GM19397 (cell line): ENCODE measurements at regions not wholly inside any gene's neighbourhood (a gene's known extent, or its start where the extent isn't known, plus 50 kb on each side); places are given as distances from the start of the nearest gene placed in this dataset.
"Not testable (repeated sequence)": the region's sequence is repeated elsewhere in the genome, so short reads cannot be mapped to it uniquely, and the experiment has no call there.

Experiments used
- ATAC-seq: cut with Tn5 transposase; IDR thresholded peaks from one replicate; pipeline ENCODE4 v1.9.1; 2021; ENCODE audit warnings: mild to moderate bottlenecking, moderate library complexity; ENCODE audit not compliant: unreplicated experiment

DNA sequence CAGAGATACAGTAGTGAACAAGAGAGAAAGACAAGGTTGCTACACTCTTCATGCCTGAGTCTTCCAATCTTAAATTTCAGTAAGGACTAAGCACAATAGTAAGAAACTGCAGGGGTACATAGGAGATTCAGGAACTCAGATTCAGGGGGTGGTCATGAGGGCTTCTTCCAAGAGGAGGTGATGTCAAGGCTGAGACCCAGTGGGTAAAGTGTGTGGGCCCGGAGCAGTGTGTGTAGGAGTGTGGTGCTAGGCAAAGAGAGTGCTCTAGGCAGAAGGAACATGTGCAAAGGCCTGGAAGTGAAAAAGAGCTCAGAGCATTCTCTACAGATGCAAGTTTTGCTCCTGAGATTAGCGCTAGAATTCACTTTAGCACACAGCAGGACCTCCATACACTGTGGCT lies 102.9 kb upstream of the SPATA12 start:
- no peak for ATAC-seq

DNA sequence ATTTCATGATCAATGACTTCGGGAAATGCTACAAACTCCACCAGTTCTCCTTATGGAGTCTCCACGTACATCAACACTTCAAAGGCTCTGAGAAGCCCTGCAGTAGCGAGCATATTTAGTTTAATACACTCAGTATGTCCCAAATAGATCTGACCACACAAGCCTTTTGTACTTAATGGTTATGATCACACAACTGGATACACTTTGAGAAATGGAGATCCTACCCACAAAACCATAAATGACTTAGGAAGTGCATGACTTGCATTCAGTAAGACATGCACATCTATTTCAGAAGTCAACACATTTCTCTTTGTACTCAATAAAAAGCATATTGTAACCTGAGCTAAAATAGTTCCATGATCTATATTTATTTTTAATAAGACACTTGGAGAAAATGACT lies 103.6 kb upstream of the SPATA12 start:
- ATAC-seq = no peak

DNA sequence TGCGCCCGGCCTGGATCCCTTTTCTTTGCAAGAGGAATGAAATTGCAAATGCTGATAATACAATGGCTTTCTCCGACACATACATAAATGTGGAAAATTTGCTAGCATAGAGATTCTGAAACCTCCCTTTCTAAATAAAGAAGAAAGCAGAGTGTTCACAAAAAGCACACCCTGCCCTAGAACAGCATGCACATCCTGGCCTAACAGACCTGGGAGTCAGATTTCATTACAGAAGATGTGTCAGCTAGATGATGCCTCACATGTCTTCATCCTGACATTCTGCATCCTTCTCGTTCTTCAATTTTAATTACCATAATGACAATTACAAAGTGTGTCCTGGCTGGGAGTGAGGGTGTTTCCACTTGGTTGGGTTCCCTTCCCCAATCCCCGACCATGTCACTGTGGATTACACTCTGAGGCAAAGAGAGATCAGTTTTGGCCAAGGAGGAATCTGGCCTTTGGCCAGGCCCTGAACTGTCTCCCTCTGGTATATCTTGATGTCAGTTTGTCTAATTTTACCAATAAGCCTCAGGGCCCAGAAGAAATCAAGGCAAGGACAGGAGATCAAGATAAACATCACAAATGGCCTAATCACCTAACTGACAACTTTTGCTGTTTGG lies 104.9 kb upstream of the SPATA12 start:
- no peak for ATAC-seq

DNA sequence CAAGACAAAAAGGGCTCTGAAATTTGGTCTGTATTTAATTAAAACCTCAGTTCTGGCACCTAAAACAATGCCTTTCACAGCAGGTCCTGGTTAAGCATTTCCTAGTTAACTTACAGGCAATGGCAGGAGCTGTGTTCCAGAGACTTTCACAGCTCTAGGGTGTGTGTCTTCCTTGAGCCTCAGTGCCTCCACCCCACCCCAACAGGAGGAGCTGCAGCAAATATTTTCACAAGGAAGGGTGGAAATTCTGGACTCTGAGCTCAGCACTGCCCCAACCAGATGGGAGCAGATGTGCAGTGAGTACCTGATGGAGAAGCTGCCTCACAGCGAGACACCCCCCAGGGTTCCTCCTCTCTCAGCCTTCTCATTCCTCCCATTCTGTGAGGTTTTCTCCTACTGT lies 106.3 kb upstream of the SPATA12 start:
- no peak for ATAC-seq

DNA sequence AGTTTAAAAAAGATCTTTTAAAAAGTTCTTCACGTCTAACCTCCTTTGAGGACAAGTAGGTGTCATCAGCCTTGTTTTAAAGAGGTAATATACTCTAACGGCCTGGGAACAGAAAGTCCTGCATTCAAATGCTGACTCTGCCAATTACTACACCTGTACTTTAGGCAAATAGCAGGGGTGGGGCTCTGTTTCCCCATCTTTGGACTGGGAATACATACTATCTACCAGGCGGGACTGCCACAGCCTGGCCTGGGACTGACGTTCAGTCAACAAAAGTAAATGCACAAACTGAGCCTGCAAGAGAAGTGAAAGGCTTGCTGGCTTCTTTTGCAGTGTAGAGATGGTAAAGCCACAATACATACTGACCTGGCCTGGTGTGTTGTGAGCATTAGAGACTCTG lies 107.6 kb upstream of the SPATA12 start:
- no peak for ATAC-seq

DNA sequence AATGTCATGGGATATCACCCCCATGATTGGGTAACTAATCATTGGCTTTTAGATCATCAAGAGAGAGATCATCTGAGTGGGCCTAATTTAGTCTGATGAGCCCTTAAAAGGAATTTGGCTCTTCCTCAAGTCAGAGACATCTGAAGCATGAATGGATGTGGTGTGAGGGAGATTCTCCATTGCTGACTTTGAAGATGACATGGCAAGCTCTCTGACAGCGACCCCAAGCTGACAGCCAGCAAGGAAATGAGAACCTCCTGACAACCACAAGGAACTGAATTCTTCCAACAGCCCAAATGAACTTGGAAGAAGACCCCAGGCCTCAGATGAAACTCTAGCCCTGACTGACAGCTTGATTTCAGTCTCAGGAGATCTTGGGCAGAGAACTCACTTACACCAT lies 108.4 kb upstream of the SPATA12 start:
- ATAC-seq = no peak

DNA sequence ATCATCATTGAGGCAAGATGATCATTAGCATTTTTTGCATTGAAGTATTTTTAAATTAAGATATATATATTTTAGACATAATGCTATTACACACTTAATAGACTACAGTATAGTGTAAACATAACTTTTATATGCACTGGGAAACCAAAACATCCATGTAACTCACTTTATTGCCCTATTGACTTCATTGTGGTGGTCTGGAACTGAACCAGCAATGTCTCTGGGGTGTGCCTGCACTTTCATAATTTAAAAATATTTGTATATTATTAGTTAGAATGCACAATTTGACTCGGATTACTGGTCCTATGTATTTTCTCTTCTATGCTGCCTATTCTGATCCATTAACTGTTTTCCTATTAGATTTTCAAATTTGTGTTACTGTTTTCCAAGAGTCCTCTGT lies 109.1 kb upstream of the SPATA12 start:
- ATAC-seq = no peak

DNA sequence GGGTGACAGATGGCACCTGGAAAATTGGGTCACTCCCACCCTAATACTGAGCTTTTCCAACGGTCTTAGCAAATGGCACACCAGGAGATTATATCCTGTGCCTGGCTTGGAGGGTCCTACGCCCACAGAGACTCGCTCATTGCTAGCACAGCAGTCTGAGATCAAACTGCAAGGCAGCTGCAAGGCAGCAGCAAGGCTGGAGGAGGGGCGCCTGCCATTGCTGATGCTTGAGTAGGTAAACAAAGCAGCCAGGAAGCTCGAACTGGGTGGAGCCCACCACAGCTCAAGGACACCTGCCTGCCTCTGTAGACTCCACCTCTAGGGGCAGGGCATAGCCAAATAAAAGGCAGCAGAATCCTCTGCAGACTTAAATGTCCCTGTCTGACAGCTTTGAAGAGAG lies 115.1 kb upstream of the SPATA12 start:
- not testable (repeated sequence) for ATAC-seq

DNA sequence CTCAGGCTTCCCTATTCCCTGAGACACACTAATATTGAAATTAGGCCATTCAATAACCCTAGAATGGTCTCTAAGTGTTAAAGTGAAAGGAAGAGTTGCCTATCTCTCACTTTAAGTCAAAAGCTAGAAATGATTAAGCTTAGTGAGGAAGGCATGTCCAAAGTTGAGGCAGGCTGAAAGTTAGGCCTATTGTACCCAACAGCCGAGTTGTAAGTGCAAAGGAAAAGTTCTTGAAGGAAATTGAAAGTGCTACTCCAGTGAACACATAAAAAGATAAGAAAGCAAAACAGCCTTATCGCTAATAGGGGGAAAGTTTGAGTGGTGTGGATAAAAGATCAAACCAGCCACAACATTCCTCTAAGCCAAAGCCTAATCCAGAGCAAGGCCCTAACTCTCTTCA lies 117.9 kb upstream of the SPATA12 start:
- no peak for ATAC-seq

DNA sequence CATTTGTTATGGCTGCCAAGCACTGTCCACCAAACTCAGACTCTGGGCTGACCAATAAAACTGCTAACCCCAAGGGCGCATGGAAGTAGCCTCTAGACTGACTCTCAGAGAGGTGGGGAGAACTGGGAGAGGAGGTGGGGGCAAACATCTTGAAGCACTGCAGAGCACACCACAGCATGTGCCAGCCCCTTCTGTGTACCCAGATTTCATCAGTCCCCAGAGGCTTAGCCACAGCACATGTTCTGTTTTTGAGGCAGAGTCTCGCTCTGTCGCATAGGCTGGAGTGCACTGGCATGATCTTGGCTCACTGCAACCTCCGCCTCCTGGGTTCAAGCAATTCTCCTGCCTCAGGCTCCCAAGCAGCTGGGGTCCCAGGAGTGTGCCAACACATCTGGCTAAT lies 119.5 kb upstream of the SPATA12 start:
- ATAC-seq = no peak

DNA sequence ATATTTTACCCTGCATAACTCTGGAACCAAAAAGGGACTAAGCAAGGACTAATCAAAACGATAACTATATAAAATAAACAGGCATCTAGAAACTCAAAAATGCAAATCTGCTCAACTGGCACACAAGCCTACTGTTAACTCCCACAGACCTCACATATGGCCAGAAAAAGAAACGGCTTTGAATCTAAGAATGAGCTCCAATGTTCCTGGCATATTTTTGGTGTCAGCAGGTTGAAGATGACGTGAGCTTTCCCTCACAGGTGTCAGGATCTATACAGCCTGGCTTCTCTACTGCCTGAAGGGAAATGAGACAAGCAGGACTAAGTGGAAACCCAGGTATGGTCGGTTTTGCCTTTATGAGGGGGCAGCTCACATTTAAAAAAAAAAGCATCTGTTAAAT lies 120.1 kb upstream of the SPATA12 start:
- ATAC-seq = no peak

DNA sequence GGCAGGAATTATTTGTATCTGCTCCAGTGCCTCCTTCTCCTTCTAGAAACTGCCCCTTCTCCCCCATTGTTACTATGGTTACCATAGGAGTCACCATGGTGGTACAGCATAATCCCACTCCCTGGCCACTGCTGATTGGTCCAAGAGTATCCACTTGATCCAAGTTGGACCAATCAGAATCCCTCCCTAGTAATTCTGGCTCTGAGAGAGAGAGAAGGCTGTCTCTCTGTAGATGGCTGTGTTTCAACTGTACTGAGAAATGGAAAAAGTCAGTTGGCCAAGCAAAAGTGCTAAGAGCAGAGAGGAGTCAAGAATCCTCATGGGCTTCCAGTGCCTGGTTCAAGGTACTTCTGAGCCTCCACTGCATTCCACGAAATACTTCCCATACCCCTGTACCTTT lies 120.6 kb upstream of the SPATA12 start:
- ATAC-seq = no peak

DNA sequence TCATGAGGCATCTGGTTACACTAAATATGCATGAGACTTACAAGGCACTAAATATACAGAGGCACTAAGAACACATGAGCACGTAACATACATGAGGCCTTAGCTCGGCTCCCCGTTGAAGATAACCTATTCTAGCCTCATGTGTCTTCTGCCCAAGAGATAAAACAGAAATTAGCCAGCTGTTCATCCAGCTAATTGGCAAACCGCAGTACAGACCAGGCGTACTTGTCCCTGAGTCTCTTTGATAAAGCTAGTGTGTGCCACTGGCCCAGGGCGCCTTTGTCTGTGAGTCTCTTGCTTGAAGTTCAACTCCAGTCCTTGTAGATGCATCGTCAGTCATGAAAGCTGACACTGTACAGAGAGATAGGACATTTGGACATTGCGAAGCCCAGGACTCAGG lies 121.9 kb upstream of the SPATA12 start:
- no peak for ATAC-seq

DNA sequence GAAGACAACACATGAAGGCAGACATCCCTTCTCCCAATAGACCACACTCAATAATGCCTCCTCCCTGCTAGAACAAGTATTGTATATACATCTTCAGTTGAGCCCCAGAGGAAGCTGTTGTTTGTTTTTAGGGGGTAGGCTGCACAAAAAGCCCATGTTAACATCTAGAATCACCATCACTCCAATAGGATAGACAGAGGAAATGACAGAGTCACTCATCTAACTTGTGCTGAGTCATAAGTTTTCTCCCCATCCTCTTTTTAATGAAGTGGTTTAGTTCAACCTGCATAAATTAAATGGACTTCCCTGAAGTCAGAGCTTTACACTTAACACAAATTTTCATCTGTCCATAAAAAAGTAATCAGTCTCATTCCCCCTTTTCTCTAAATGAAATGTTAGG lies 122.9 kb upstream of the SPATA12 start:
- ATAC-seq = no peak

DNA sequence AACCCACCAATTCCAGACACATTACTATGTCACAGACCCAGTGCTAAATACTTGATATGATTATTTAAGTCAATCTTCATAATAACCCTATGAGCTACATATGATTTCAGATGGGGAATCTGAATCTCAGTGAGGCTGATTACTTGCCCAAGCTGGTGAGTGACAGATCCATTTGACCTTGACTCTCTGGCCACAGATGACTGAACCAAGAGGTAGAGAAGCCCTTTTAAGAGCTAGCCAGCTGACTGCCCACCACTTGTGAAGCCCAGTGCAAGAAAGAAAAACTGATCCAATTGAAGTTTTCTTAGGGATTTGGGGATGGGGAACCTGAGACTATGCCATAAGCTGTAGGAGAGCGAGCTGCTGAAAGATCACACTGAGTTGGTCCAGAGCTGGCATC lies 124.7 kb upstream of the SPATA12 start:
- no peak for ATAC-seq

DNA sequence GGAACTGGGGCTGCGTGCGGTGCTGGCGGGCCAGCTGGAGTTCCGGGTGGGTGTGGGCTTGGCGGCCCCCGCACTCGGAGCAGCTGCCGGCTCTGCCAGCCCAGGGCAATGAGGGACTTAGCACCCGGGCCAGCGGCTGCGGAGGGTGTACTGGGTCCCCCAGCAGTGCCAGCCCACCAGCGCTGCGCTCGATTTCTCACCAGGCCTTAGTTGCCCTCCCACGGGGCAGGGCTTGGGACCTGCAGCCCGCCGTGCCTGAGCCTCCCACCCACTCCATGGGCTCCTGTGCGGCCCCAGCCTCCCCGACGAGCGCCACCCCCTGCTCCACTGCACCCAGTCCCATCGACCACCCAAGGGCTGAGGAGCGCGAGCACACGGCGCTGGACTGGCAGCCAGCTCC lies 126.0 kb upstream of the SPATA12 start:
- ATAC-seq = not testable (repeated sequence)

DNA sequence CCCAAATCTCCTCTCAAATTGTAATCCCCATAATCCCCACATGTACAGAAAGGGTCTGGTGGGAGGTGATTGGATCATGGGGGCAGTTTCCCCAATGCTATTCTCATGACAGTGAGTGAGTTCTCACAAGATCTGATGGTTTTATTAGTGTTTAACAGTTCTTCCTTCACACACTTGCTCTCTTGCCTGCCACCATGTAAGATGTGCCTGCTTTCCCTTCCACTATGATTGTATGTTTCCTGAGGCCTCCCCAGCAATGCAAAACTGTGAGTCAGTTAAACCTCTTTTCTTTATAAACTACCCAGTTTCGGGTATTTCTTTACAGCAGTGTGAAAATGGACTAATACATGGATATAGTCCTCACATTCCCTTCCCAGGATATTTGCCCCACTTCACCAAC lies 126.7 kb upstream of the SPATA12 start:
- no peak for ATAC-seq

DNA sequence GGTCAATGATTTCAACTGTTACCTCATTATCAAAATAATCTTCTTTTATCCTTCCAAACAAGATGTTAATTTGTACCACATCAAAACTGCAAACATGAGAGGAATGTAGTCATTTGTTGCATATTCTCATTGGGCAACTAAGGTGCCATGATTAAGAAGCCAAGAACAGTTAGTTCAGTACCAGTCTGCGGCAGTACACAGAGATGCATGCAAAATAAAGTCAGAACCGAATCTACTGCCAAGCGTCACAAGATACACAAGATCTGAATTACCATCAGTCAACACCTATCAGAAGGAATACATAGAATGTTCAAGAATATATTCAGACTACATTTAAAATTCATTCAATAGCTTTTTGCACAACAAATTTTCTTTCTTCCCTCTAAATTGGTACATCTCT lies 127.6 kb upstream of the SPATA12 start:
- ATAC-seq = no peak

DNA sequence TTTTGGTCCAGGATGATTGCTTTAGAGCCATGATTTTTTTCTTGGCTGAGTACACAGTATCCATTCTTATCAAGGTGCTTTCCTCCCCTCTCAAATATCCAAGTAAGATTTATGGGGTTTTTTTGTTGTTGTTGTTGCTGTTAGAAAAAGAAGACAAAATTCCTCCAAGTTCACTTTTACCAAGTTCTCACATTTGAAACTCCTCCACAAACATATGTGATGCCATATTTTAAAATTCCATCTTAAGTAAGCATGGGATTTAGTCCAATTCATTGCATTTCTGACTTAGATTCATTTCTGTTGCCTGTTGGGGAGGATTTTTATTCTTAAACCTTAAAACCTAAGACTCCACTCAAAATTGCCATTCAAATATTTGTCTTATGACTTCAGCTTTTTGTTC lies 128.6 kb upstream of the SPATA12 start:
- no peak for ATAC-seq

DNA sequence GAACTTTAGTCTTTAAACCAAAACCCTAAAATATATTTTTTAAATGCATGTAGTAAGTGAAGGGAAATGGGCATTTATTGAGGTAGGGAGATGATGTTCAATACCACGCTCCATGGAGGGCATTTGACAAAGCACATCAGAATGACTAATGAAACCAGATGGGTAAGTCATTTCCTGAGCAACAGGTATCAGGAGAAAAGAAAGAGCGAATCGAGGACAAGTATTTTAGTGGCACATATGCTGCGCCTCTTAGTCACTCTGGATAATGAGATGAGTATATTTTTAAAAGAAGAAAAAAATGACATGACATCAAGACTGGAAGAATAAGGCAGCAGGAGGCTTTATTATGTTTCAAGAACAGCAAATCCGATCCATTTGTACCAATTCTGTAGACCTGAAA lies 129.0 kb upstream of the ARHGEF3 start:
- no peak for ATAC-seq

DNA sequence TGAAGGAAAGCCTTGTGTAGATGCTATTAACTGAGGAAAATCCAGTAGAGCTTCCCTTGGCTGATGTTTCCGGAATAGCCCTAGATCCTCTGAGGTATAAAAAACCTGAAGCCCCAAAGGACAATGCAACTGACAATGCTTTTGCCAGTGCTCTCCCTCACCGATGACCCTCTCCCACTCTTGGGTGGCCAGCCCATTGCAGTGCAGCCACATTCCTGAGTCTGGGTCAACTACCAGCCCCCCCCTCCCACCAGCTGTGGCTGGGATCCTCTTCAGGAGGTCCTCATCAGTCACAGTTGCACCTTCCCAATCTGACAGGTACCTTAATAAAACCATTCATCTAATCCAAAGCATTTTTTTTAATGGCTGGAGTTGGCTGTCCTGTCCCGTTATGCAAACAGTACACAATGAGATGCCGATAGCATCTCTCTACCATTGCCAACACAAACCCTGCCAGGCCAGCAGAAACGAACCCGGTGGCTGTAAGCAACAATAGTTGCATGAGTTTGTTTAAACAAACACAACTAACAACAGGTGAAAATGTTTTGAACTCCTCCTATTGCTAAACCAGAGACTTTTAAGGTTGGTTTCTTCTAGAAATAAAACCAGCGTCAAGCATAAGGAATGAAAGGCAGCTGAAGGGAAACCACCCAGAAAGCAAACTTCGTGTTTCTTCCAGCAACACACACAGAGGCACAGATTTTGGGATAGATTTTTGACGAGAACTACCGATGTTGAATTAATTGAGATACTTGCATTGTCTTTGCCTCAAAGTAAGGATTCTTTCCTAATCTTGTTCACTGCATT lies 128.3 kb upstream of the ARHGEF3 start:
- no peak for ATAC-seq

DNA sequence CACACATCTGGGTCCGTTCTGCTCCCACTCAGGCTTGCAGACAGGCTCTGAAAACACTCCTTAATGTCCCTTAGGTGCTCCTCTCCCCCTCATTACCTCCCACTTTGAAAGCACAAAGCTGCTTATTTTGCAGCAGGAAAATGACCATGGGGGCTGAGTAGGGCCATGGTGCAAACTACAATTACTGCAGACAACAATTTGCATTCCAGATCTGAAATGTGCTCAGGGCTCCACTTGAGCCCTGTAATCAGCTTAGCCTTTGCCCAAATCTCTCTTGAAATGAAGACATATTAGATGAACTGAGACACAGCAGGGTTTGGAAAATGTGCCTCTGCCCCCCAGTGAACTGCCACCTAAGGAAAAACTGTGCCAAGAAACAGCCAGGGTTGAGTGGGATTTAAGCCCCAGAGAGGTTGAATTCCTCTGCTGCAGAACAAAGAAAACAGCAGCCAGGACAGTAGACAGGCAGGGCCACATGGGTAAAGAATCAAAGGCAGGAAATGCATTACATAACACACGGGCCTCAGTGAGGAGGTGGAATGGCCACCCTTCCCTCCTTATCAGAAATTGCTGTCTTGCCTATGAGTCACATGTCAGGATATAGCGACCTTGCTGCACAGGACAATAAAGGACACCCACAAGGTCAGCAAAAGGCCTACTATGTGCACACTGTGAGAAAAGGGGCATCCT lies 126.8 kb upstream of the ARHGEF3 start:
- no peak for ATAC-seq
